ENCODE measurements at regions not wholly inside any gene's neighbourhood (a gene's known extent, or its start where the extent isn't known, plus 50 kb on each side); places are given as distances from the start of the nearest gene placed in this dataset.

- no peaks in the 10 kb centered on the region for H3K9me2 ChIP-seq (replicated peaks; ENCODE audit: insufficient read depth, low read length)
- H3K36me3 ChIP-seq (ENCODE audit: low read length), result no peaks in the 10 kb centered on the region
- no peak overlapping the region for H3K27ac ChIP-seq (ENCODE audit: low read depth, low read length)
- no peak overlapping the region for H3K9ac ChIP-seq (ENCODE audit: low read length)
- no peaks in the 10 kb centered on the region for H3K79me2 ChIP-seq (ENCODE audit: insufficient read depth, low read length)
- no peaks in the 10 kb centered on the region for H4K20me1 ChIP-seq (ENCODE audit: low read depth, low read length)
- H3K4me3 ChIP-seq (ENCODE audit: insufficient read depth, low read length, poor library complexity, severe bottlenecking), result no peak overlapping the region
- H3K27me3 ChIP-seq (ENCODE audit: low read length), result no peaks in the 10 kb centered on the region
- no peaks in the 10 kb centered on the region for H3K9me3 ChIP-seq (ENCODE audit: insufficient read depth, low read length)
- H3K4me2 ChIP-seq (ENCODE audit: low read depth, low read length, poor library complexity, severe bottlenecking), result no peak overlapping the region
- TF ChIP-seq CTCF (IDR thresholded peaks at IDR 0.05; ENCODE audit: insufficient read depth, low read length, poor library complexity, severe bottlenecking) (no peak), EZH2phosphoT487 (conservative IDR thresholded peaks at IDR 0.05; ENCODE audit: low read length) (no peak)
- no peak overlapping the region for H2AFZ ChIP-seq (ENCODE audit: low read depth, low read length, severe bottlenecking)
- H3F3A ChIP-seq (ENCODE audit: insufficient read depth), result no peaks in the 10 kb centered on the region
These were observed 264.9 kb upstream of the PUDP start for GRCh38 chrX:7412840-7413239.

- H2AFZ ChIP-seq (ENCODE audit: low read depth, low read length, severe bottlenecking), result no peak overlapping the region
These were observed 261.9 kb upstream of the PUDP start for GRCh38 chrX:7409866-7410265.

GRCh38 chrX:7399373-7399772 lies 251.4 kb upstream of the PUDP start:
- no peak overlapping the region for H2AFZ ChIP-seq (ENCODE audit: low read depth, low read length, severe bottlenecking)
- H3F3A ChIP-seq (ENCODE audit: insufficient read depth), result no peaks in the 10 kb centered on the region
- H3K36me3 ChIP-seq (ENCODE audit: low read length), result no peaks in the 10 kb centered on the region
- no peak overlapping the region for H3K4me2 ChIP-seq (ENCODE audit: low read depth, low read length, poor library complexity, severe bottlenecking)
- no peaks in the 10 kb centered on the region for H3K79me2 ChIP-seq (ENCODE audit: insufficient read depth, low read length)
- H3K27me3 ChIP-seq (ENCODE audit: low read length), result no peaks in the 10 kb centered on the region
- H3K9me2 ChIP-seq (replicated peaks; ENCODE audit: insufficient read depth, low read length), result no peaks in the 10 kb centered on the region
- no peak overlapping the region for H3K27ac ChIP-seq (ENCODE audit: low read depth, low read length)
- no peaks in the 10 kb centered on the region for H3K9me3 ChIP-seq (ENCODE audit: insufficient read depth, low read length)
- TF ChIP-seq EZH2phosphoT487 (conservative IDR thresholded peaks at IDR 0.05; ENCODE audit: low read length), result no peak
- no peak overlapping the region for H3K4me3 ChIP-seq (ENCODE audit: insufficient read depth, low read length, poor library complexity, severe bottlenecking)
- no peak overlapping the region for H3K9ac ChIP-seq (ENCODE audit: low read length)
- no peaks in the 10 kb centered on the region for H4K20me1 ChIP-seq (ENCODE audit: low read depth, low read length)

More at GRCh38 chrX:7409866-7410265, 261.9 kb upstream of the PUDP start:
- Histone ChIP-seq H3K4me3 (ENCODE audit: insufficient read depth, low read length, poor library complexity, severe bottlenecking) (no peak overlapping the region), H3K4me2 (ENCODE audit: low read depth, low read length, poor library complexity, severe bottlenecking) (no peak overlapping the region), H4K20me1 (ENCODE audit: low read depth, low read length) (no peaks in the 10 kb centered on the region), H3K36me3 (ENCODE audit: low read length) (no peaks in the 10 kb centered on the region), H3K79me2 (ENCODE audit: insufficient read depth, low read length) (no peaks in the 10 kb centered on the region), H3K9me3 (ENCODE audit: insufficient read depth, low read length) (no peaks in the 10 kb centered on the region), H3K9ac (ENCODE audit: low read length) (no peak overlapping the region), H3F3A (ENCODE audit: insufficient read depth) (no peaks in the 10 kb centered on the region), H3K27me3 (ENCODE audit: low read length) (no peaks in the 10 kb centered on the region), H3K9me2 (replicated peaks; ENCODE audit: insufficient read depth, low read length) (no peaks in the 10 kb centered on the region), H3K27ac (ENCODE audit: low read depth, low read length) (no peak overlapping the region)
- TF ChIP-seq EZH2phosphoT487 (conservative IDR thresholded peaks at IDR 0.05; ENCODE audit: low read length) (no peak), CTCF (IDR thresholded peaks at IDR 0.05; ENCODE audit: insufficient read depth, low read length, poor library complexity, severe bottlenecking) (no peak)

- H3K27ac ChIP-seq (ENCODE audit: low read depth, low read length), result no peak overlapping the region
These were observed 242.5 kb upstream of the PUDP start for GRCh38 chrX:7390441-7390840.

More at GRCh38 chrX:7390441-7390840, 242.5 kb upstream of the PUDP start:
- no peak overlapping the region for H3K9ac ChIP-seq (ENCODE audit: low read length)
- no peak overlapping the region for H3K4me3 ChIP-seq (ENCODE audit: insufficient read depth, low read length, poor library complexity, severe bottlenecking)
- H3K27me3 ChIP-seq (ENCODE audit: low read length), result no peaks in the 10 kb centered on the region
- no peaks in the 10 kb centered on the region for H3K9me3 ChIP-seq (ENCODE audit: insufficient read depth, low read length)
- TF ChIP-seq CTCF (IDR thresholded peaks at IDR 0.05; ENCODE audit: insufficient read depth, low read length, poor library complexity, severe bottlenecking) (no peak), EZH2phosphoT487 (conservative IDR thresholded peaks at IDR 0.05; ENCODE audit: low read length) (no peak)
- H3K9me2 ChIP-seq (replicated peaks; ENCODE audit: insufficient read depth, low read length), result no peaks in the 10 kb centered on the region
- H3F3A ChIP-seq (ENCODE audit: insufficient read depth), result no peaks in the 10 kb centered on the region
- H4K20me1 ChIP-seq (ENCODE audit: low read depth, low read length), result no peaks in the 10 kb centered on the region
- no peaks in the 10 kb centered on the region for H3K36me3 ChIP-seq (ENCODE audit: low read length)
- no peaks in the 10 kb centered on the region for H3K79me2 ChIP-seq (ENCODE audit: insufficient read depth, low read length)
- no peak overlapping the region for H3K4me2 ChIP-seq (ENCODE audit: low read depth, low read length, poor library complexity, severe bottlenecking)
- H2AFZ ChIP-seq (ENCODE audit: low read depth, low read length, severe bottlenecking), result no peak overlapping the region

All from SU-DHL-6 (cell line).